Astrocyte of the cerebellum (primary cell): ENCODE measurements at regions not wholly inside any gene's neighbourhood (a gene's known extent, or its start where the extent isn't known, plus 50 kb on each side); places are given as distances from the start of the nearest gene placed in this dataset.
"Not testable (repeated sequence)": the region's sequence is repeated elsewhere in the genome, so short reads cannot be mapped to it uniquely, and the experiment has no call there.

Experiments used
- DNase-seq: peaks from one replicate; pipeline ENCODE4 v3.0.0-alpha.2; 2011; ENCODE audit warnings: low read depth
- H3K4me3 ChIP-seq: 2 replicates; pipeline ENCODE4 v1.5.1; 2011; ENCODE audit warnings: mild to moderate bottlenecking, low read depth, low read length, moderate library complexity
- CTCF ChIP-seq: IDR thresholded peaks from 2 replicates; pipeline ENCODE4 v1.5.1; 2012; ENCODE audit warnings: low read length, low read depth, moderate library complexity, mild to moderate bottlenecking; ENCODE audit errors: missing control alignments
- in situ Hi-C: cut with HindIII; loops from 2 replicates; pipeline ENCODE4 v1.10.0; 2017; ENCODE audit warnings: low sequenced_read_pairs

- no peak overlapping the region for H3K4me3 ChIP-seq
- DNase-seq, result no peak
- in situ Hi-C loops, result no loop called here
- TF ChIP-seq CTCF, result no peak
Measured at GRCh38 chr4:14157262-14157661, 529.7 kb upstream of the BOD1L1 start.

- no peak overlapping the region for H3K4me3 ChIP-seq
- no peak for DNase-seq
- in situ Hi-C loops, result no loop called here
- no peak for TF ChIP-seq CTCF
Measured at GRCh38 chr4:14165222-14165920, 537.8 kb upstream of the BOD1L1 start.

GRCh38 chr4:14167876-14168510 lies 540.5 kb upstream of the BOD1L1 start:
- no peak overlapping the region for H3K4me3 ChIP-seq
- no peak for DNase-seq
- no peak for TF ChIP-seq CTCF
- in situ Hi-C loops, result no loop called here

GRCh38 chr4:14168919-14169318 lies 541.4 kb upstream of the BOD1L1 start:
- DNase-seq, result peak; percentile 58
- no peak for TF ChIP-seq CTCF
- in situ Hi-C loops, result no loop called here
- no peak overlapping the region for H3K4me3 ChIP-seq

GRCh38 chr4:14169460-14169859 lies 541.9 kb upstream of the BOD1L1 start:
- in situ Hi-C loops, result no loop called here
- no peak for DNase-seq
- no peak for TF ChIP-seq CTCF
- H3K4me3 ChIP-seq, result no peak overlapping the region

- DNase-seq, H3K4me3 ChIP-seq, in situ Hi-C loops: not testable (repeated sequence)
Measured at GRCh38 chr4:14169940-14170339, 542.4 kb upstream of the BOD1L1 start.

- in situ Hi-C loops, result loop anchor here (25.0 kb wide), 1 partner anchor 514 kb away; no protein-coding TSS in a partner anchor
- no peak for DNase-seq
- TF ChIP-seq CTCF, result no peak
Measured at GRCh38 chr4:14176613-14177012, 549.1 kb upstream of the BOD1L1 start.

More at GRCh38 chr4:14176613-14177012, 549.1 kb upstream of the BOD1L1 start:
- H3K4me3 ChIP-seq, result no peak overlapping the region
